Thyroid gland (tissue), 4 donors: ENCODE measurements at regions not wholly inside any gene's neighbourhood (a gene's known extent, or its start where the extent isn't known, plus 50 kb on each side); places are given as distances from the start of the nearest gene placed in this dataset.
"Not testable (repeated sequence)": the region's sequence is repeated elsewhere in the genome, so short reads cannot be mapped to it uniquely, and the experiment has no call there.

Experiments
- DNase-seq, 2 donors: peaks; one replicate each; pipeline ENCODE4 v3.0.0-alpha.2; 2019
- H3K27ac ChIP-seq, 3 donors: fragments of 200-600 bp; sonication (generic); 1 replicate in 2 of 3; 2 replicates in 1 of 3; pipeline ENCODE4 v1.5.1; 2016 to 2019; ENCODE audit warnings: mild to moderate bottlenecking in 1 of 3, moderate library complexity in 1 of 3
- H3K27me3 ChIP-seq: fragments of 200-600 bp; sonication (generic); one replicate; pipeline ENCODE4 v1.5.1; 2019
- H3K36me3 ChIP-seq, 2 donors: fragments of 200-600 bp; sonication (generic); one replicate each; pipeline ENCODE4 v1.5.1; 2016 to 2019
- H3K4me1 ChIP-seq, 2 donors: fragments of 200-600 bp; sonication (generic); one replicate each; pipeline ENCODE4 v1.5.1; 2017 to 2019
- H3K4me3 ChIP-seq, 3 donors: fragments of 200-600 bp; sonication (generic); replicated peaks in 1 of 3; 1 replicate in 2 of 3; 2 replicates in 1 of 3; pipeline ENCODE4 v1.5.1; 2016; ENCODE audit warnings: mild to moderate bottlenecking in 1 of 3
- H3K9me3 ChIP-seq: fragments of 200-600 bp; sonication (generic); one replicate; pipeline ENCODE4 v1.5.1; 2017
- CTCF ChIP-seq, 6 experiments: fragments of 200-600 bp in 3 of 6; fragments of 450-650 bp in 3 of 6; sonication (generic) in 3 of 6; IDR thresholded peaks; one replicate each; pipeline ENCODE4 v1.5.1; 2016 to 2019; ENCODE audit warnings: antibody characterized with exemption in 6 of 6, mild to moderate bottlenecking in 2 of 6, inconsistent platforms in 1 of 6, moderate library complexity in 1 of 6
- POLR2A ChIP-seq, 2 donors: fragments of 450-650 bp; IDR thresholded peaks; one replicate each; pipeline ENCODE4 v1.6.1; 2017; ENCODE audit warnings: antibody characterized with exemption in 2 of 2, mild to moderate bottlenecking in 2 of 2, moderate library complexity in 1 of 2
- WGBS, 2 donors: methylation state at CpG; one replicate each; pipeline ENCODE4 v1.1.5; 2017; 5-methylcytosine and 5-hydroxymethylcytosine counted together
- intact Hi-C: fragments of 100-400 bp; cut with DNase I; formaldehyde crosslinking; loops from one replicate; pipeline ENCODE4 v1.15.1; 2023

DNA sequence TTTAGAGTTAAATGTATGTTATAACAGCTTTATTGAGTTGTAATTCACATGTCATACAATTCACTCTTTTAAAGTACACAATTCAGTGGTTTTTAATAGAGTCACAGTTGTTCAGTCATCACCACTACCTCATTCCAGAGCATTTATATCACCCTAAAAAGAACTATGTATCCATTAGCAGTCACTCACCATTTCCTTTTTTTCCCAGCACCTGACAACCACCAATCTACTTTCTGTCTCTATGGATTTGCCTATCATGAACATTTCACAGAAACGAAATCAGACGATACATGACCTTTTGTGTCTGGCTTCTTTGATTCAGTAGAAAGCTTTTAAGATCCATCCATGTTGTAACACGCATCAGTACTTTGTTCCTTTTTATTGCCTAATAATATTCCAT lies 52.9 kb upstream of the FRAS1 start:
- Histone ChIP-seq H3K36me3 (no peaks in the 10 kb centered on the region), H3K9me3 (no peaks in the 10 kb centered on the region), H3K4me1 (peaks cover 0 to 7% of the 10 kb centered on the region in 2 donors), H3K27ac (peak overlapping the region in 1 of 3 donors; percentile 28), H3K27me3 (no peaks in the 10 kb centered on the region), H3K4me3 (no peak overlapping the region)
- TF ChIP-seq POLR2A (IDR thresholded peaks at IDR 0.05) (no peak), CTCF (IDR thresholded peaks at IDR 0.05) (no peak)
- DNase-seq = no peak
- intact Hi-C loops = no loop called here
- 78 to 85% methylated on average over 3 of the region's 3 CpGs for WGBS, 2 donors

DNA sequence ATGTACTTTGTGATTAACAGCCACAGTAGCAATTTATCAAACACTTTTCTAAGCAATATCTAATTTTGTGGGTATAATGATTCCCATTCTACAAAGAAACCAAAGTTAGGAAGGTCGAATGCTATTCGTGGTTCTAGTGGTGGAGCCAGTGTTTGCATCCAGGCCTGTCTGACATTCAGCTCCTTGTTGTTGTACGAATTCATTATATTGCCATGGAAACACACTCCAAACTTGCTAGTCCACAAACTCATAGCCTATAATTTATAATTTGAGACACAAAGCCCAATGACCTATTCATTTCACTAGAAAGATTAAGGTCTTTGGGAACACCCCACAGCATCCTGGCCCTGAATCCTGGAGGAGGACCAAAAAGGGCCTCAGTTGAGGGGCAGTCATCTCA lies 52.0 kb upstream of the FRAS1 start:
- no peak for TF ChIP-seq CTCF (IDR thresholded peaks at IDR 0.05)
- no peak for TF ChIP-seq POLR2A (IDR thresholded peaks at IDR 0.05)
- Histone ChIP-seq H3K36me3 (no peaks in the 10 kb centered on the region), H3K4me3 (no peak overlapping the region), H3K27me3 (no peaks in the 10 kb centered on the region), H3K27ac (peak overlapping the region in 1 of 3 donors; percentile 2), H3K4me1 (peaks cover 0 to 7% of the 10 kb centered on the region in 2 donors), H3K9me3 (no peaks in the 10 kb centered on the region)
- no peak for DNase-seq
- intact Hi-C loops = no loop called here
- 87 to 93% methylated on average over 3 of the region's 3 CpGs for WGBS, 2 donors

DNA sequence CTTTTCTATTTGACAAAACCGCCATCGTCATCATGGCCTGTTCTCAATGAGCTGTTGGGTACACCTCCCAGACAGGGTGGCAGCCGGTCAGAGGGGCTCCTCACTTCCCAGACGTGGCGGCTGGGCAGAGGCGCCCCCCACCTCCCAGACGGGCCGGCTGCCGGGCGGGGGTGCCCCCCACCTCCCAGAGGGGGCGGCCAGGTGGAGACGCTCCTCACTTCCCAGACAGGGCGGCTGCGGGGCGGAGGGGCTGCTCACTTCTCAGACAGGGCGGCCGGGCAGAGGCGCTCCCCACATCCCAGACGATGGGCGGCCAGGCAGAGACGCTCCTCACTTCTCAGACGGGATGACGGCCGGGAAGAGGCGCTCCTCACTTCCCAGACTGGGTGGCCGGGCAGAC lies 50.1 kb upstream of the FRAS1 start:
- H3K9me3 ChIP-seq, H3K4me1 ChIP-seq, intact Hi-C loops, H3K4me3 ChIP-seq, H3K36me3 ChIP-seq, H3K27me3 ChIP-seq: not testable (repeated sequence)
- H3K27ac ChIP-seq = peak overlapping the region in 1 of 3 donors; percentile 41
- WGBS, 2 donors = 90 to 95% methylated on average over 13 to 21 of the region's 26 CpGs
- peak; percentile 6 to 12 for DNase-seq
